ENCODE measurements at regions not wholly inside any gene's neighbourhood (a gene's known extent, or its start where the extent isn't known, plus 50 kb on each side); places are given as distances from the start of the nearest gene placed in this dataset.
"Not testable (repeated sequence)": the region's sequence is repeated elsewhere in the genome, so short reads cannot be mapped to it uniquely, and the experiment has no call there.

GRCh38 chr7:17396692-17397091 is 98.2 kb downstream of the AHR start:
- no peak for DNase-seq (ENCODE audit: low spot score)

- no peak for DNase-seq (ENCODE audit: low spot score)
Measured at GRCh38 chr7:17401791-17402627, 103.6 kb downstream of the AHR start.

- no peak for DNase-seq (ENCODE audit: low spot score)
Measured at GRCh38 chr7:17402628-17403278, 104.3 kb downstream of the AHR start.

GRCh38 chr7:17404006-17404405 is 105.6 kb downstream of the AHR start:
- DNase-seq (ENCODE audit: low spot score) = no peak

GRCh38 chr7:17405786-17406185 is 107.3 kb downstream of the AHR start:
- DNase-seq (ENCODE audit: low spot score) = no peak

GRCh38 chr7:17406738-17407137 is 108.3 kb downstream of the AHR start:
- no peak for DNase-seq (ENCODE audit: low spot score)

- no peak for DNase-seq (ENCODE audit: low spot score)
Measured at GRCh38 chr7:17407229-17407628, 108.8 kb downstream of the AHR start.

GRCh38 chr7:17408245-17408903 is 109.9 kb downstream of the AHR start:
- no peak for DNase-seq (ENCODE audit: low spot score)

- no peak for DNase-seq (ENCODE audit: low spot score)
Measured at GRCh38 chr7:17408904-17409290, 110.4 kb downstream of the AHR start.

GRCh38 chr7:17411922-17412321 is 113.5 kb downstream of the AHR start:
- DNase-seq (ENCODE audit: low spot score) = no peak

- DNase-seq (ENCODE audit: low spot score) = no peak
Measured at GRCh38 chr7:17412883-17413282, 114.4 kb downstream of the AHR start.

- DNase-seq (ENCODE audit: low spot score) = no peak
Measured at GRCh38 chr7:17415955-17416354, 117.5 kb downstream of the AHR start.

- not testable (repeated sequence) for DNase-seq (ENCODE audit: low spot score)
Measured at GRCh38 chr7:17420308-17421015, 122.0 kb downstream of the AHR start.

GRCh38 chr7:17421941-17422340 is 123.5 kb downstream of the AHR start:
- no peak for DNase-seq (ENCODE audit: low spot score)

- no peak for DNase-seq (ENCODE audit: low spot score)
Measured at GRCh38 chr7:17422966-17423365, 124.5 kb downstream of the AHR start.

GRCh38 chr7:17427924-17428323 is 129.5 kb downstream of the AHR start:
- DNase-seq (ENCODE audit: low spot score) = no peak

- DNase-seq (ENCODE audit: low spot score) = no peak
Measured at GRCh38 chr7:17429579-17429978, 131.1 kb downstream of the AHR start.

GRCh38 chr7:17432793-17433192 is 134.3 kb downstream of the AHR start:
- no peak for DNase-seq (ENCODE audit: low spot score)

- DNase-seq (ENCODE audit: low spot score) = no peak
Measured at GRCh38 chr7:17434191-17434590, 135.7 kb downstream of the AHR start.

- no peak for DNase-seq (ENCODE audit: low spot score)
Measured at GRCh38 chr7:17434841-17435692, 136.6 kb downstream of the AHR start.

- no peak for DNase-seq (ENCODE audit: low spot score)
Measured at GRCh38 chr7:17436126-17436525, 137.7 kb downstream of the AHR start.

GRCh38 chr7:17437586-17437985 is 139.1 kb downstream of the AHR start:
- no peak for DNase-seq (ENCODE audit: low spot score)

Data from CD4-positive, alpha-beta T cell treated with Interleukin-6 at 100 ng/mL for 8 hours (primary cell).